HG03558 (cell line): ENCODE measurements at regions not wholly inside any gene's neighbourhood (a gene's known extent, or its start where the extent isn't known, plus 50 kb on each side); places are given as distances from the start of the nearest gene placed in this dataset.
"Not testable (repeated sequence)": the region's sequence is repeated elsewhere in the genome, so short reads cannot be mapped to it uniquely, and the experiment has no call there.

Experiments used
- ATAC-seq: cut with Tn5 transposase; IDR thresholded peaks from one replicate; pipeline ENCODE4 v1.9.1; 2021; ENCODE audit warnings: moderate number of reproducible peaks; ENCODE audit not compliant: unreplicated experiment; ENCODE audit errors: extremely low read depth

DNA sequence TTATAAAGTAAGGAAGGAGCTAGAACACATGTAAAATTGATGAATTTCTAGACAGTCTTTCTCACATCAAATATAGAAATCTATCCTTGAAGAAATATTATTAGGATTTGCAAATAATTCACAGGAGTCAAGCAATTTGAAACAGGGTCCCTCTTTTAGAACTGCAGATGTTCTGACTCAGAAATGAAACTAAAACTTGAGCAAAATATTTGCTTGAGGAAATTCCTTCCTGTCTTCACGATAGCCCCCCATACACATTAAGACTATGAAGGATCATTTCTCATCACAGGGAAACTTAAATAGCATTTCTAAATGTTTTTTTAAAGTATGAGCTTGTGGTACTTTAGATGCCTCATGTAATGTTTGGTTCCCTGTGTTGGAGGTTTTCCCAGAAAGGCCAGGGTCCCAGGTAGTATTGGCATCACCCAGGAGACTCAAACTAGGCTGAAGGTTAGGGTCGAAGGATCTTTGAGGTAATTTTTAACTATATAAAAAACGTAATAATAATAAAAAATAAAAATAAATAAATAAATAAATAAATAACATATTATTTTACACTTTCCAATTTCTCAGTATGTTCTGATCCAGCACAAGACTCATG lies 144.0 kb upstream of the TBX18 start:
- no peak for ATAC-seq

DNA sequence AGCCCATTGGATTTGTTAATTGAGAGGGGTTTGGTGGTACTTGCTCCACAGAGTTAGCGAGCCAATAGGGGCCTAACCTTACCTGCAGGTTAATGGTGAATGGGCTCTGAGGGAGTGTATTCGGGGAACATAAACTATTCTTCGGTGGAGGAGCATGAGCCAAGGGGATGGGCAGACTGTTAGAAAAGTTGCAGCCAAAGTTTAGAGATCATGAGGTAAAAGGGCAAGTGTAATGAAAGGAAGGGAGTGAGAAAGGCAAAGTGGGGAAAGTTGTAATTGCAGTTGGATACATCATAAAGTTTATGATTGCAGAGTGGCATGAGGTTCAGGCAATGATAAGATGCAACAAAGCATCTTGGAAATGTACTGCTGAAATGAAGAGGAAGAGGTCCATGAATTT lies 142.1 kb upstream of the TBX18 start:
- no peak for ATAC-seq

DNA sequence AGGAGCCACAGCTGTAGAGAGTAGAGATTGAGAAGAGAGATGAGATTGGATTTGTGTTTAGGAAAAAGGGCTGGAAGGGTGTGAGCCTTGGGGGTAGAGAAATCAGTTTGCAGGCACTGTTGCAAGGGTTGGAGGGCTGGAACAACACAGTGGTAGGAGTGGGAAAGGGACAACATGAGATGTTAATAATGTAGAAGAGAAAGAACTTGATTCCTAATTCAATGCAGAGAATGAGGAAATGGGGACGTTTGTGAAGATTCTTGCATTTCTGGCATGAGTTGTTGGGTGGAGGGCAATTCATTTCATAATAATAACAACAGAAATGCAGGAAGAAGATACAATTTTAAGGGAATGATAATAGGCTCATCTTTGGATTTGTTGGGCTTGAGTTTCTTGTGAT lies 141.4 kb upstream of the TBX18 start:
- no peak for ATAC-seq

DNA sequence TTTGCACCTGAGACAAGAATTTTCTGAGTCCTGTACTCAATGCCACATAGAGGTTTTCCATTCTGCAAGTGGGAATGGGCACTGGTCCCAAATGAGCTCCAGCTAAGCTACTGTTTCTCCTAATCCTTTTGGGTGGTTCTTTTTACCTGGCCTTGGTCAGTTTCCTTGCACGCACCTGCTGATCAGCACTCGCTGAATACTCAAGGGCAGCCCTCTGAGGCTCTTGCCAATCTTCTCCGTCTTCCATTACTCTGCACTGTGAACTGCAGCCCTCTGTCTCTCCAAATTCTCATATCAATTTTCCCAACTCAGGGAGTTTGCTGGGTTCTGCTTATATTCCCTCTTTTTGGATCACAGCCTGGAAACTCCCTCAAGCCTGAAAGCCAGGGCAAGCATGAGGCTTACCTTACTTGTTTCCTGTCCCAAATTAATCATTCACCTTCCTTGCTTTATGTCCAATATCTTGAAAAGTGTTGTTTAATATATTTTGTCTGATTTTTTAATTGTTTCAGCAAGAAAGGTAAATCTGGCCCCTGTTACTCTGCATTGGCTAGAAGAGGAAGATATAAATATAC lies 138.0 kb upstream of the TBX18 start:
- ATAC-seq = no peak

DNA sequence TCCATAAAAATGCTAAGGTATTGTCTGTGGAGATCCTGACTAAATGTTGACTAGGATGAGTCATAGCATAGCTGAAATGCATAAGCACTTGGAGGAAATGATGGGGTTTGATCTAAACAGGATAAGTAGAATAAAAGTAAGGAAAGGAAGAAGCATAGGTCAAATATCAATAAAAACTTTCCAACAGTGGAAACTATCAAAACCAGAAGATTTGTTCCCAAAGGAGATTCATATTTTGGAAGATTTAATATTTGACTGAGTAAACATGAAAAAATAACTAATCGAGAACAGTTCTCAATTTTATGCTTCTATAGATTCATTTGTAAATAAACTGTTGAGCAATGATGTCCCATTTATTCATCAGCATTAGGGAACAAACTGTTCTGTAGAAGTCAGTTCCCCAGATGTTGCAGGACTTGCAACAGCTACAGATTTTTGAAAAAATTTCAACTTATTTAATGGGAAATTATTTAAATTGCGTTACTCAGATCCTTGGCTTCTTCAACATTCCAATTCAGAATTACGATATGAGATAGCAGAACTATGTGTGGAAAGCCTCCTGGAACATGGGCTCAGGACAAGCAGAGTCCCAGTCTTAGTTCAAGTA lies 133.7 kb upstream of the TBX18 start:
- ATAC-seq = no peak

DNA sequence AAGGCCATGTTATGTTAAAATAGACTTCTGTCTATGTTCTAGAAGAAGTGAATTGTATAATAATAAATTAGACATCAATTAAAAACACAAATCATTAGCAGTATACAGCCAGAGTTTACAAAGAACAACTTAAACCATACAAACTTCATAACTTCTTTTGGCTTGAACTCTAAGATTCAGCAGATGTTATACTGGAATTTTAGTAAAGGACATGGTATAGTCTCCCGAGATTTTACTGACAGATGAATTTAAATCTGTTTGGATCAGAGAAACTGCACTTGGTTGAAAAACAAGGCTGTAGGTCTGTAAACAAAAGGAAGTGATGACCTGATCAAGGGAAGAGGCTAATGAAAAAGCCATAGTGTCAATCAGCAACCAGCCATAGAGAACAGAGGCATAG lies 132.6 kb upstream of the TBX18 start:
- no peak for ATAC-seq

DNA sequence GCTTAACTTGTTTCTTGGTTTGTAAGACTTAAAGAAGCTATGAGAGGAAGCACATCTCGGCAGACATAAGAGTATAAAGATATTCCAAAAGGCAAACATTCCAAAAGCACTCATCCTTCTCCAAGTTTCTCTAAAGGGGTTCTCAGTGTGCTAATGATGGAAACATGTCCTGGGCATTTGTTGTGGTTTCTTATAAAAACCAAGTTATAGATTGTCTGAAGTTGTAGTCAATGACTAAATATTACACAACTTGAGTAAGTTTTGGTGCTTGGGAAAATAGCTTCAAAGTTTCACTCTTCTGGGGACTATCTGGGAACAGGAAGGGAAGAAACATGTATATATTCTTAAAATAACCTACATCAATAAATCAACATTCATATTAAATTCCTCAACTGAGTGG lies 128.3 kb upstream of the TBX18 start:
- no peak for ATAC-seq

DNA sequence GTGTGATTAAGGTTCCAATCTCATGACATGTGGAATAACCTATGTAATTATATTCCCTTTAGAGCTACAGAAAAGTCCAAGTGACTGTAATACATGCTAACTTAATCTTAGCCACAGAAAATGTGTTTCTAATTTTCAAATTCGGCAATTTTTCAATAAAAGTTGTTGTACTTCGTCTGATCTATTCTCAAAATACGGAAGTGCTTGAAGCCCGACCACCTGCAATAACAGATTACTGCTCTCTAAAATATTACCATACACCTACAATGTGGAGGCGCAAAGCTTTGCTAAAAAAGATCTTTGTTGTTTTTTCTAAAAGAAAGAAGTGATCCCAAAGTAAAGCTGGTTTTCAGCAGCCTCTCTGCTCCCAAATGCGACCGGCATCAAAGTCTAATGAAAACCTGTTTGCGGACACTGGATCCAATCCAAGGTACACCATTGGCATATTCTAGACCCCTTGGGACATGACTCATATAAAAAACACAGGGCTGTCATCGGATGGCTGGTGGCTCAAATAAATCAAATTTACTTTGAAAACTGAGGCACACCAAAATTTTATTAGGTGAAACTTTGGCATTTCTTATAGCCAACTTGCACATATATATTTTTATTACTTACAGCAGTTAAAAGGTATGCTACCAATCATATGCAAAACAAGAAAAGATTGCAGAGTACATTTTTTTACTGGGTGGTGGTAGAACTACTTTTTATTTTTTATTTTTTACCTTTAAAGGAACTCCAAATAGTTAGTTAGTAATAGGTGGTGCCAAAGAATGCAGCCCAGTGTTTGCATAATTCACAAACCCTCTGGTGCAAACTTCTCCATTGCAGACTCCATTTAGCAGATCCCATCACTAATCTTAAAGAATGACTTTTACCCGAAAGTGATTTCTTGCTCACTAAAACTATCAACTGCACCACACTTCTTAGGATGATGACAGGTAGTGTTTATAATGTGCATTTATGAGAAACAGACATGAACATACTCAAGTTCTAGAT lies 118.7 kb upstream of the TBX18 start:
- ATAC-seq = no peak

DNA sequence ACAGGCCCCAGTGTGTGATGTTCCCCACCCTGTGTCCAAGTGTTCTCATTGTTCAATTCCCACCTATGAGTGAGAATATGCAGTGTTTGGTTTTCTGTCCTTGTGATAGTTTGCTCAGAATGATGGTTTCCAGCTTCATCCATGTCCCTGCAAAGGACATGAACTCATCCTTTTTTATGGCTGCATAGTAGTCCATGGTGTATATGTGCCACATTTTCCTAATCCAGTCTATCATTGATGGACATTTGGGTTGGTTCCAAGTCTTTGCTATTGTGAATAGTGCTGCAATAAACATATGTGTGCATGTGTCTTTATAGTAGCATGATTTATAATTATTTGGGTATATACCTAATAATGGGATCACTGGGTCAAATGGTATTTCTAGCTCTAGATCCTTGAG lies 115.0 kb upstream of the TBX18 start:
- ATAC-seq = not testable (repeated sequence)

DNA sequence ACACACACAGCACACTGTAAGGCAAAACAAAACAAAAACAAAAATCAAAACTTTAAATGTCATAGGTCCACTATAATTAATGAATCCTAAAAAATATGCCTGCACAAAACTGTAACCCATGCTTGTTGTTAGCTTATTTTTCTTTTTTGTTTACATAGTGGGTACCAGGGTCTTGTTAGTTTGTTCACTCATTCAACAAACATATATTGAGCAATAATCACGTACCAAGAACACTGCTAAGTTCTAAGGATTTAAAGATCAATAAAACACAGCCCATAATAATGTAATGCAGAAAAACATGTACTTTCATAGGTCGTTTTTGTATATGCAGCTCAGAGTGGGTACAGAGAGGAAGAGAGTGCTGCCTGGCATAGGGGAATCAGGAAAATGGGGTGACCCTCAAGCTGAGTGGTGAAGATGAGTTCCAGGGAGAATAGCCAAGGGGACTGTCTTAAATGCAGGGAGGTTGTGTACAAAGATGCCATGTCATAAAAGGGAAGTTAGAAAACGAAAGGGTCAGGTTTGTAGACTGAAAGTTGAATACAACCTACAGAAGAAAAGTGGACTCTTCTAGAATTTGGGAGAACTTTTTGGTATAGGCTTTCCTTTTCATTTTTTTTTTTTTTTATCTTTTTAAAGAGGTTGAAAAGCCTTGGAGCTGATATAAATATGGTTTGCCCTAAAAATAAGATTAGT lies 113.3 kb upstream of the TBX18 start:
- no peak for ATAC-seq

DNA sequence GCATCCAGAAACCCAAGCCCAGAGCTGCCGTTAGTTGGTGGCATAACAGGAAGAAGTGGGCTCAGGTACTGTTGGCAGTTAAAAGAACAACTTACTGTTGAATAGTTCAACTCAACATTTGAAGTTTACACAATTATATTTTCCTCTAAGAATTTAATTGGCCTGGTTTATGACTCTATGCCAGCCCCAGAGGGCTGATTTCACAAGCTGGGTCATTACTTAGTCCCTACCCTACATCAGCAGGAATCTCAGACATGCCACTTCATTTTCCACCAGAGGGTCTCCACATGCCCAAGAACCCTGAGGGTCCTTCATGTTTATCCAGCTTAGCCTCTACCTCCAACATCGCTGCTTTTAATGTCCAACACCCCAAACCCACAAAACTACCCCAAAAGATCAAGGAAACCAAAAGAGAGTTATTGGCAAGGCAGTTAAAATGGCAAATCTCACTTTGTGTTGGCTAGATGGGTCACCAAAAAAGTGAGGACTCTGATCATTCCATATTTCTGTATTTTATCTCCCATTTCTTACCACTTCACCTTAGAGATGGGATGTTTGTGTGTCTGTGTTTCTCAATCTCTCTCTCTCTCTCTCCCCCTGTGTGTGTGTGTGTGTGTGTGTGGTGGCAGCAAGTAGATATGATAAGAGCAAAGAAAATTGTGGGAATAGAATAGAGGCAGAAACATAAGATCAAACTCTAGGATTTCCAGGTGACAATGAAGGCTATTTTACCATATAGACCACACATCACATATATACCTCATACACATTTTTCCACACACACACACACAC lies 112.5 kb upstream of the TBX18 start:
- no peak for ATAC-seq

DNA sequence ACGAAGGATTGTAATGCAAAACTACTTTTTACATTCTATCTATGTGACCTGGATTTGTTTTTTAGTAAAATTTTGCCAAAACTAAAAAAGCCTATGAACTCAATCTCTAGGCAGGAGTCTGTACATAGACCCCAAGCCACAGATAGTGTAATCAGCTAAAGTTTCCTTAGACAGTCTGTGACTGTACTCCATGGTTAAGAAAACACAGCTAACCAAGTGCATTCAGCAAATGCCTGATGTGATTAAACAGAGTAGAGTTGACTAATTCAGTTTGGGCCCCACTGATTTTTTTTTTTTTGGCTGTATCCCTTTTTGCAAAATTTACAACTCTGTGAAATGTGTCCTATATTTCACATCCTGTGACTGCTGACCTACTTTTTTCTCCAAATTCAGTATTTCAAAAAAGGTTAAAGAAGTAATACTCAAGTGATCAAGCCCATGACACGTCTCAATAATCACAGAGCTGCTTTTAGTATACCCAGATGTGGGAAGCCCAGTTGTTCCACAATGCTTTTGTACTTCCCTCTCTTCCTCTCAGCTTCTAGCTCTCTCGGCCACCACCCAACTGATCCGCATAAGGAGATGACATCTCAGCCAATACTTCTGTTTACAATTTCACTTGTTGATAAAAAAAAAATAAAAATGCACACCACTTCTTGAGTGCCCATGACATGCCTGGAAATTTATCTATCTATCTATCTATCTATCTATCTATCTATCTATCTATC lies 108.8 kb upstream of the TBX18 start:
- no peak for ATAC-seq

DNA sequence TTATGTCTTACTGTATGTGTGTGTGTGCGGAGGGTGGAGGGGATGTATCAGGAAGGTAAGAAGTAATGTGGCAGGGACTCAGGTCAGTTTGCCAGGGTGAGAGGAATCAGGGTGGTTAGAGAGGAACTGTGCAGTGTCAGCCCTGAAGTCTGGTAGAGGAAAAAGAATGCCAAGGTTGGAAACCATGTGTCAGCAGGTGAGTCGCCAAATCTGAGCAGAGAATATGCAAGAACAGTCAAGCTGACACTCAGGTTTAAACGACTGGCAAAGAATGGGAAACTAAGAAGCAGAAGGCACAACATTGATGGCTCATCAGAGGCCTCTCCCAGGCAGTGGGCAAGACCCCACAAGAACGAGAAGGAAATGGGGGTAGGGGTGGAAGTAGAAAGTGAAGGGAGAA lies 107.5 kb upstream of the TBX18 start:
- no peak for ATAC-seq

DNA sequence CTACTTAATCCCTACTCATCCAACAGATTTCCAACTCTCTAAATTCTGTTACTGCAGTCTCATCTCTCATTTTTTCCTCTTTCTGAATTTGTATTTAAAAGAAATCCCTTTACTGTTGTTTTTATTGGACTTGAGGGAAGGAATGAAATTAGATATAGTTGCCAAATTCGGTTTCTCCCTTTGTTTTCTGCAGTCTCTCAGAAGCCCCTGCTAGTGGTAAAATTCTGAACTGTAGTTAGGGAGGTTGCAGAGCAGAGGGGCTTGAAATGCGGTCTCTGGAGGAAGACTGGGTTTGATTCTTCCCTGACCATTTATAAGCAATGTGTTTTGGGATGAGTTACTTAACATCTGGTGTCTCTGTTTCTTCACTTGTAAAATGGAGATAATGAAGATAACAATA lies 106.3 kb upstream of the TBX18 start:
- no peak for ATAC-seq

DNA sequence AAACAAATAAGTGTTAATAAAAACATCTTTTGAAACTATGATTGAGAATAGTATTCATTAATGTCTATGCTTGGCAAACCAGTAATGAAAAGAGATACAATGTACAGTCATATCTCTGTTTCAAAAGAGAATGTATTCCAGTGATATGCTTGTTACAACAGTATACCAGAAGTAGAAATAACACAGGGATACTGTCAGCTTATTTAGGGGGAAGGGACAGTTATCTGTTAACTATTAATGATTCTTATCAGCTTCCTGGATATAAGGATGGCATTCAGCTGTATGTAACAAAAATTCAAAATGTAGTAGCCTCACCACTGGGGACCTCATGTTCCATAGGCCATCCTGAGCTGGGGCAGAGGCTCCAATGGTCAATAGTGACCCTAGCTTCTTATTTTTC lies 103.8 kb upstream of the TBX18 start:
- ATAC-seq = no peak

DNA sequence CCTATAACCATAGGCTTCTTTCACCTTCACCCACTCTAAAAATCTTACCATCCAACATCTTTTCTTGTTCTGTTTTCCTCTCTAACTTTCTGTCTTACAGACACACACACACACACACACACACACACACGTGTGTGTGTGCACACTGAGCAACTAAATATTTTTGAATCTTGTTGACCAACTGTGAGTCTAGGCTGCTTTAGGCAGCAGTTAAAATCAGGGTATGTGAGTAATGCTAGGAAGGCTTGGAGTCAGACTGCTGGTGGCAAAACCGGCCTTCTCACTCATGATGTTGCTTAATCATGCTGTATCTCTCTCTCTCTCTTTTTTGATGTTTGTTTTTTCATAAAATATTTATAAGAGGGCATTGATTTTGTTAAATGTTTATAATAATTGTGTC lies 103.1 kb upstream of the TBX18 start:
- ATAC-seq = no peak

DNA sequence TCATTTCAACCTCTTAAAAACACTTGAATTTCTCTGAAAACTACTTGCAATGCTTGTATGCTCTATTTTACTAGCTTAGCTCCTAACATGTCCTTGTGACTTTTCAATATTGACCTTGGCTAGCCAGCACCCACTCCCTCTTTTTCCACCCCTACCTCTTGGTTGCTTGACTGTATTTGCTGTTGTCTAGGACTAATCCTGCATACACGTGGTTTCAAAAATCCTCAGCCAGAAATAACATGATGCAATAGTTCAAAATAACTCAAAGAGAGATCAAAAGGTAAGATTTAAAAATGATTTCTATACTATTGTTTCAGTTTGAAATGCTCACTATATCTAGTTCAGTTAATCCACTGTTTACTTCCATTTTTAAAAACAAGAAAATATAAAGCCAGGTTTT lies 102.3 kb upstream of the TBX18 start:
- ATAC-seq = no peak

DNA sequence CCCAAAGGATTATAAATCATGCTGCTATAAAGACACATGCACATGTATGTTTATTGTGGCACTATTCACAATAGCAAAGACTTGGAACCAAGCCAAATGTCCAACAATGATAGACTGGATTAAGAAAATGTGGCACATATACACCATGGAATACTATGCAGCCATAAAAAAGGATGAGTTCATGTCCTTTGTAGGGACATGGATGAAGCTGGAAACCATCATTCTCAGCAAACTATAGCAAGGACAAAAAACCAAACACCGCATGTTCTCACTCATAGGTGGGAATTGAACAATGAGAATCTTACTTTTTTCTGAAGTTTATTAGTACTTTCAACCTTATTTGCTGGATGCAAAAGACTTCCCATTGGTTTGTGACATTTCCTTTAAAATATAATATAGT lies 101.0 kb upstream of the TBX18 start:
- ATAC-seq = not testable (repeated sequence)

DNA sequence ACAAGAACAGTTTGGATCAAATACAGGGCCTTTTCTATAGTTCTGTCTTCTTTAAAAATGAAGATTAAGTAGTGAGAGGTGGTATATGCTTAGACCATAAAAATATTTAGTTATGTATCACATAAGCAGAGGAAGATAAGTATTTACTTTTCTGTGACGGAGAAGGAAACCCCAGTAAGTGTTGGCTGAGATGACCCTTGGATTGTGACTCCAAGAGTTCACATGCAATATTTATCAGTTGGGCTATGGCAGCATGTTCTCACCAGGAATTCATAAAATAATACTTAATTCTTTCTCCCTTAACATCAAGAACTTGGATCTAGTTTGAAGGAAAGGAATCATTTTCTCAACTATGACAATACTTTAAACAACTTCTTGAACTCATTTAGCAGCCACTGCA lies 98.4 kb upstream of the TBX18 start:
- no peak for ATAC-seq
